Prostate gland (tissue), 2 donors: ENCODE measurements at regions not wholly inside any gene's neighbourhood (a gene's known extent, or its start where the extent isn't known, plus 50 kb on each side); places are given as distances from the start of the nearest gene placed in this dataset.

Experiments used
- POLR2AphosphoS5 ChIP-seq: sonication (generic); formaldehyde crosslinking; IDR thresholded peaks from one replicate; pipeline ENCODE4 v1.6.1; 2017; ENCODE audit warnings: antibody characterized with exemption
- TF ChIP-seq, protein P1 (sequence below), 4 experiments: fragments of 200-600 bp in 2 of 4; fragments of 450-650 bp in 2 of 4; sonication (generic) in 2 of 4; IDR thresholded peaks; 1 replicate in 3 of 4; 2 replicates in 1 of 4; pipeline ENCODE4 v1.5.1; 2016 to 2019; ENCODE audit warnings: antibody characterized with exemption in 4 of 4, mild to moderate bottlenecking in 2 of 4, moderate library complexity in 2 of 4

DNA sequence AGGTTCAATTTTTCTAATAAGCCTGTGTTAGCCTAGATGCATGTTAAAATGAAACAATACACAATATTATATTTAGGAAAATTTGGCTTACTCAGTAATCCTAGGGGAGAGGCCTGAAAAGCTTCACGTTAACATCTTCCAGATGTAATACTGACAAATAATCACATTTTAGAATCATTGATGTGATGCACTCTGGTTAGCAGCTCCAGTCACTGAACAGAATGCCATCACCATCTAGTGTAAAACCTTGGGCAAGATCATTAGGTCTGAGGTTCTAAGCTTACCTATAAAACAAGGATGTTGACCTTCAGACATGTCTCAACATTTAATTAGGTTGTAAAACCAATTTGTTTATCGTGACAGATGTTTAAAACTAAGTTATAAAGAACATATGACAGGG, 1704.8 kb downstream of the STIM2 start:
- TF ChIP-seq, protein P1, sequence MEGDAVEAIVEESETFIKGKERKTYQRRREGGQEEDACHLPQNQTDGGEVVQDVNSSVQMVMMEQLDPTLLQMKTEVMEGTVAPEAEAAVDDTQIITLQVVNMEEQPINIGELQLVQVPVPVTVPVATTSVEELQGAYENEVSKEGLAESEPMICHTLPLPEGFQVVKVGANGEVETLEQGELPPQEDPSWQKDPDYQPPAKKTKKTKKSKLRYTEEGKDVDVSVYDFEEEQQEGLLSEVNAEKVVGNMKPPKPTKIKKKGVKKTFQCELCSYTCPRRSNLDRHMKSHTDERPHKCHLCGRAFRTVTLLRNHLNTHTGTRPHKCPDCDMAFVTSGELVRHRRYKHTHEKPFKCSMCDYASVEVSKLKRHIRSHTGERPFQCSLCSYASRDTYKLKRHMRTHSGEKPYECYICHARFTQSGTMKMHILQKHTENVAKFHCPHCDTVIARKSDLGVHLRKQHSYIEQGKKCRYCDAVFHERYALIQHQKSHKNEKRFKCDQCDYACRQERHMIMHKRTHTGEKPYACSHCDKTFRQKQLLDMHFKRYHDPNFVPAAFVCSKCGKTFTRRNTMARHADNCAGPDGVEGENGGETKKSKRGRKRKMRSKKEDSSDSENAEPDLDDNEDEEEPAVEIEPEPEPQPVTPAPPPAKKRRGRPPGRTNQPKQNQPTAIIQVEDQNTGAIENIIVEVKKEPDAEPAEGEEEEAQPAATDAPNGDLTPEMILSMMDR (IDR thresholded peaks at IDR 0.05), result no peak
- no peak for TF ChIP-seq POLR2AphosphoS5
